ENCODE measurements at regions not wholly inside any gene's neighbourhood (a gene's known extent, or its start where the extent isn't known, plus 50 kb on each side); places are given as distances from the start of the nearest gene placed in this dataset.

DNA sequence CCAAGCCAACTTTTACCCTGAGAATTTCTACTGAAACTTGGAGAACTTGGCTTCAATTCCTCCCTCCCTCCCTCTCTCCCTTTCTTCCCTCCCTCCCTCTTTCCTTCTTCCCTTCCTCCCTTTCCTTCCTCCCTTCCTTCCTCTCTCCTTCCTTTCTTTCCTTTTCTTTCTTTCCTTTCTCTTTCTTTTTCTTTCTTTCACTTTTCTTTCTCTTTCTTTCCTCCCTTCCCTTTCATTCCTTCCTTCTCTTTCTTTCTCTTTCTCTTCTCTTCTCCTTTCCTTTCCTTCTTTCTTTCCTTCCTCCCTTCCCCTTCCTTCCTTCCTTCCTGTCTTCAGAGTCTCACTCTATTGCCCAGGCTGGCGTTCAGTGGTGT is 268.1 kb upstream of the SDK2 start:
- H3K4me3 Mint-ChIP-seq: no peak overlapping the region
- peaks cover 80% of the 10 kb centered on the region for H3K27me3 Mint-ChIP-seq (ENCODE audit: low read depth)
- ChIA-PET POLR2A (no interaction called here), CTCF (no interaction called here)
- DNase-seq (ENCODE audit: low spot score): no peak
- no peak for ATAC-seq
- TF ChIP-seq ATF6 (CRISPR knock-in tag; IDR thresholded peaks at IDR 0.05) (no peak), NFATC4 (CRISPR knock-in tag; IDR thresholded peaks at IDR 0.05) (no peak), HMGXB4 (CRISPR knock-in tag; IDR thresholded peaks at IDR 0.05) (no peak), SMAD4 (CRISPR knock-in tag; IDR thresholded peaks at IDR 0.05) (no peak), OVOL2 (CRISPR knock-in tag; IDR thresholded peaks at IDR 0.05; ENCODE audit: borderline replicate concordance) (no peak), HMGA2 (CRISPR knock-in tag; IDR thresholded peaks at IDR 0.05) (no peak), NFE2L1 (CRISPR knock-in tag; IDR thresholded peaks at IDR 0.05) (no peak), NR3C1 (CRISPR knock-in tag; conservative IDR thresholded peaks at IDR 0.05; ENCODE audit: low read depth) (no peak), MYBL2 (CRISPR knock-in tag; IDR thresholded peaks at IDR 0.05) (no peak), PRRX2 (CRISPR knock-in tag; IDR thresholded peaks at IDR 0.05) (no peak)
- TF ChIP-seq, protein P1, sequence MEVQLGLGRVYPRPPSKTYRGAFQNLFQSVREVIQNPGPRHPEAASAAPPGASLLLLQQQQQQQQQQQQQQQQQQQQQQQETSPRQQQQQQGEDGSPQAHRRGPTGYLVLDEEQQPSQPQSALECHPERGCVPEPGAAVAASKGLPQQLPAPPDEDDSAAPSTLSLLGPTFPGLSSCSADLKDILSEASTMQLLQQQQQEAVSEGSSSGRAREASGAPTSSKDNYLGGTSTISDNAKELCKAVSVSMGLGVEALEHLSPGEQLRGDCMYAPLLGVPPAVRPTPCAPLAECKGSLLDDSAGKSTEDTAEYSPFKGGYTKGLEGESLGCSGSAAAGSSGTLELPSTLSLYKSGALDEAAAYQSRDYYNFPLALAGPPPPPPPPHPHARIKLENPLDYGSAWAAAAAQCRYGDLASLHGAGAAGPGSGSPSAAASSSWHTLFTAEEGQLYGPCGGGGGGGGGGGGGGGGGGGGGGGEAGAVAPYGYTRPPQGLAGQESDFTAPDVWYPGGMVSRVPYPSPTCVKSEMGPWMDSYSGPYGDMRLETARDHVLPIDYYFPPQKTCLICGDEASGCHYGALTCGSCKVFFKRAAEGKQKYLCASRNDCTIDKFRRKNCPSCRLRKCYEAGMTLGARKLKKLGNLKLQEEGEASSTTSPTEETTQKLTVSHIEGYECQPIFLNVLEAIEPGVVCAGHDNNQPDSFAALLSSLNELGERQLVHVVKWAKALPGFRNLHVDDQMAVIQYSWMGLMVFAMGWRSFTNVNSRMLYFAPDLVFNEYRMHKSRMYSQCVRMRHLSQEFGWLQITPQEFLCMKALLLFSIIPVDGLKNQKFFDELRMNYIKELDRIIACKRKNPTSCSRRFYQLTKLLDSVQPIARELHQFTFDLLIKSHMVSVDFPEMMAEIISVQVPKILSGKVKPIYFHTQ (CRISPR knock-in tag; IDR thresholded peaks at IDR 0.05): no peak
- TF ChIP-seq, protein P2, sequence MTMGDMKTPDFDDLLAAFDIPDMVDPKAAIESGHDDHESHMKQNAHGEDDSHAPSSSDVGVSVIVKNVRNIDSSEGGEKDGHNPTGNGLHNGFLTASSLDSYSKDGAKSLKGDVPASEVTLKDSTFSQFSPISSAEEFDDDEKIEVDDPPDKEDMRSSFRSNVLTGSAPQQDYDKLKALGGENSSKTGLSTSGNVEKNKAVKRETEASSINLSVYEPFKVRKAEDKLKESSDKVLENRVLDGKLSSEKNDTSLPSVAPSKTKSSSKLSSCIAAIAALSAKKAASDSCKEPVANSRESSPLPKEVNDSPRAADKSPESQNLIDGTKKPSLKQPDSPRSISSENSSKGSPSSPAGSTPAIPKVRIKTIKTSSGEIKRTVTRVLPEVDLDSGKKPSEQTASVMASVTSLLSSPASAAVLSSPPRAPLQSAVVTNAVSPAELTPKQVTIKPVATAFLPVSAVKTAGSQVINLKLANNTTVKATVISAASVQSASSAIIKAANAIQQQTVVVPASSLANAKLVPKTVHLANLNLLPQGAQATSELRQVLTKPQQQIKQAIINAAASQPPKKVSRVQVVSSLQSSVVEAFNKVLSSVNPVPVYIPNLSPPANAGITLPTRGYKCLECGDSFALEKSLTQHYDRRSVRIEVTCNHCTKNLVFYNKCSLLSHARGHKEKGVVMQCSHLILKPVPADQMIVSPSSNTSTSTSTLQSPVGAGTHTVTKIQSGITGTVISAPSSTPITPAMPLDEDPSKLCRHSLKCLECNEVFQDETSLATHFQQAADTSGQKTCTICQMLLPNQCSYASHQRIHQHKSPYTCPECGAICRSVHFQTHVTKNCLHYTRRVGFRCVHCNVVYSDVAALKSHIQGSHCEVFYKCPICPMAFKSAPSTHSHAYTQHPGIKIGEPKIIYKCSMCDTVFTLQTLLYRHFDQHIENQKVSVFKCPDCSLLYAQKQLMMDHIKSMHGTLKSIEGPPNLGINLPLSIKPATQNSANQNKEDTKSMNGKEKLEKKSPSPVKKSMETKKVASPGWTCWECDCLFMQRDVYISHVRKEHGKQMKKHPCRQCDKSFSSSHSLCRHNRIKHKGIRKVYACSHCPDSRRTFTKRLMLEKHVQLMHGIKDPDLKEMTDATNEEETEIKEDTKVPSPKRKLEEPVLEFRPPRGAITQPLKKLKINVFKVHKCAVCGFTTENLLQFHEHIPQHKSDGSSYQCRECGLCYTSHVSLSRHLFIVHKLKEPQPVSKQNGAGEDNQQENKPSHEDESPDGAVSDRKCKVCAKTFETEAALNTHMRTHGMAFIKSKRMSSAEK (CRISPR knock-in tag; IDR thresholded peaks at IDR 0.05; ENCODE audit: borderline replicate concordance): no peak
- H3K4me1 Mint-ChIP-seq: no peaks in the 10 kb centered on the region
- no peak overlapping the region for H3K27ac Mint-ChIP-seq
- 0 out of 2 replicates have a peak, but pooled peaks cover 2% of the 10 kb centered on the region for H3K36me3 Mint-ChIP-seq
- H3K9me3 Mint-ChIP-seq: peaks cover 18% of the 10 kb centered on the region

- Mint-ChIP-seq H3K27ac (no peak overlapping the region), H3K4me3 (no peak overlapping the region), H3K27me3 (ENCODE audit: low read depth) (peaks cover 60% of the 10 kb centered on the region), H3K36me3 (peaks cover 9% of the 10 kb centered on the region), H3K4me1 (no peaks in the 10 kb centered on the region), H3K9me3 (peaks cover 39% of the 10 kb centered on the region)
- no peak for DNase-seq (ENCODE audit: low spot score)
- ChIA-PET POLR2A (no interaction called here), CTCF (interaction anchor here (0.8 to 1.5 kb wide), 2 partner anchors 15 to 66 kb away, joined by 3 to 4 read pairs; no protein-coding TSS in a partner anchor)
- no peak for ATAC-seq
- TF ChIP-seq ZNF219 (CRISPR knock-in tag; IDR thresholded peaks at IDR 0.05; ENCODE audit: borderline replicate concordance) (no peak), TP53 (CRISPR knock-in tag; IDR thresholded peaks at IDR 0.05) (no peak), ZNF512 (CRISPR knock-in tag; IDR thresholded peaks at IDR 0.05; ENCODE audit: borderline replicate concordance) (no peak), PRDM15 (CRISPR knock-in tag; IDR thresholded peaks at IDR 0.05) (no peak), RORB (CRISPR knock-in tag; IDR thresholded peaks at IDR 0.05) (no peak)
- TF ChIP-seq, protein P3, sequence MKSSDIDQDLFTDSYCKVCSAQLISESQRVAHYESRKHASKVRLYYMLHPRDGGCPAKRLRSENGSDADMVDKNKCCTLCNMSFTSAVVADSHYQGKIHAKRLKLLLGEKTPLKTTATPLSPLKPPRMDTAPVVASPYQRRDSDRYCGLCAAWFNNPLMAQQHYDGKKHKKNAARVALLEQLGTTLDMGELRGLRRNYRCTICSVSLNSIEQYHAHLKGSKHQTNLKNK (CRISPR knock-in tag; IDR thresholded peaks at IDR 0.05): no peak
Measured at GRCh38 chr17:73914536-73915274, 270.5 kb upstream of the SDK2 start.
